ENCODE measurements at regions not wholly inside any gene's neighbourhood (a gene's known extent, or its start where the extent isn't known, plus 50 kb on each side); places are given as distances from the start of the nearest gene placed in this dataset.

- TF ChIP-seq IRF3 (IDR thresholded peaks at IDR 0.05; ENCODE audit: low read depth, low read length) (no peak), SMC3 (IDR thresholded peaks at IDR 0.05; ENCODE audit: low read depth, low read length) (no peak), JUND (IDR thresholded peaks at IDR 0.05) (no peak), USF2 (IDR thresholded peaks at IDR 0.05; ENCODE audit: borderline replicate concordance, low read depth, low read length) (no peak), YY1 (IDR thresholded peaks at IDR 0.05; ENCODE audit: low read depth) (no peak), NFIC (IDR thresholded peaks at IDR 0.05; ENCODE audit: borderline replicate concordance) (no peak), GATA2 (CRISPR knock-in tag; IDR thresholded peaks at IDR 0.05) (no peak)
Observed at GRCh38 chr7:22665923-22666322, 61.1 kb upstream of the IL6 start (continued).

GRCh38 chr7:22664988-22665798 lies 61.8 kb upstream of the IL6 start:
- peaks cover 18% of the 10 kb centered on the region for H3F3A ChIP-seq (replicated peaks; ENCODE audit: insufficient read depth)
- H3K4me3 ChIP-seq (ENCODE audit: low read depth in 2 of 2, low read length in 1 of 2): no peak overlapping the region
- H3K9me2 ChIP-seq: no peaks in the 10 kb centered on the region
- H2AFZ ChIP-seq (ENCODE audit: low read depth): no peak overlapping the region
- no peaks in the 10 kb centered on the region for H3K9me3 ChIP-seq
- H3K36me3 ChIP-seq (replicated peaks in 1 of 2; ENCODE audit: control insufficient read depth in 1 of 2, insufficient read depth in 2 of 2, low read length in 1 of 2): no peaks in the 10 kb centered on the region
- H4K20me1 ChIP-seq (ENCODE audit: insufficient read depth): no peaks in the 10 kb centered on the region
- no peak overlapping the region for H3K9ac ChIP-seq
- DNase-seq: peak; percentile 20
- 34% methylated on average over 39 of the region's 54 CpGs for WGBS (ENCODE audit: low lambda C conversion rate)
- no peak overlapping the region for H3K27ac ChIP-seq (ENCODE audit: low read depth in 2 of 2, low read length in 1 of 2)
- peaks cover 0 to 16% of the 10 kb centered on the region in 2 experiments; a peak in 1 of 4 replicates for H3K4me1 ChIP-seq (ENCODE audit: control insufficient read depth in 1 of 2, insufficient read depth in 2 of 2, low read depth in 1 of 2, low read length in 1 of 2)
- TF ChIP-seq PBX3 (IDR thresholded peaks at IDR 0.05) (no peak), POLR2AphosphoS5 (IDR thresholded peaks at IDR 0.05; ENCODE audit: low read depth, low read length) (no peak), ELF1 (IDR thresholded peaks at IDR 0.05) (no peak), IRF3 (IDR thresholded peaks at IDR 0.05; ENCODE audit: low read depth, low read length) (no peak), REST (IDR thresholded peaks at IDR 0.05; ENCODE audit: low read depth, low read length) (no peak), RXRA (IDR thresholded peaks at IDR 0.05; ENCODE audit: borderline replicate concordance, low read depth) (no peak), USF1 (IDR thresholded peaks at IDR 0.05; ENCODE audit: borderline replicate concordance, low read depth) (no peak), ZBTB33 (IDR thresholded peaks at IDR 0.05; ENCODE audit: borderline replicate concordance, low read depth) (no peak), SIN3A (IDR thresholded peaks at IDR 0.05; ENCODE audit: borderline replicate concordance, low read depth, low read length) (no peak), JUND (IDR thresholded peaks at IDR 0.05) (no peak), MAX (IDR thresholded peaks at IDR 0.05; ENCODE audit: low read depth) (no peak), GABPA (IDR thresholded peaks at IDR 0.05; ENCODE audit: low read depth) (no peak), RFX5 (IDR thresholded peaks at IDR 0.05; ENCODE audit: low read length) (no peak)
- H3K79me2 ChIP-seq (ENCODE audit: insufficient read depth): no peaks in the 10 kb centered on the region
- ChIA-PET POLR2A (no interaction called here), CTCF (interaction anchor here (1.1 kb wide), 1 partner anchor 9 kb away, joined by 3 read pairs; no protein-coding TSS in a partner anchor)
- H3K4me2 ChIP-seq: no peak overlapping the region
- peaks cover 4% of the 10 kb centered on the region; the same call in 1 of the 2 replicates for H3K27me3 ChIP-seq (ENCODE audit: insufficient read depth)

All from SK-N-SH (cell line).